AG04449 (cell line): ENCODE measurements at regions not wholly inside any gene's neighbourhood (a gene's known extent, or its start where the extent isn't known, plus 50 kb on each side); places are given as distances from the start of the nearest gene placed in this dataset.
"Not testable (repeated sequence)": the region's sequence is repeated elsewhere in the genome, so short reads cannot be mapped to it uniquely, and the experiment has no call there.

ENCODE experiments used
- CTCF ChIA-PET: fragments of 350-600 bp; formaldehyde crosslinking; extraction: SDS; loops from one replicate; lab custom pipeline; 2021; ENCODE audit warnings: antibody characterized with exemption; lab: Yijun Ruan, JAX
- POLR2A ChIA-PET: fragments of 400-600, 350-600 bp; formaldehyde crosslinking; extraction: SDS; loops from one replicate; lab custom pipeline; 2020; ENCODE audit warnings: antibody characterized with exemption, inconsistent platforms; lab: Yijun Ruan, JAX
- DNase-seq: peaks from one replicate; pipeline ENCODE4 v3.0.0-alpha.2; 2010; ENCODE audit warnings: low read depth, low spot score
- H3K4me3 ChIP-seq: 2 replicates; pipeline ENCODE4 v1.5.1; 2011; ENCODE audit warnings: low read depth, mild to moderate bottlenecking, control low read depth, low read length
- TF ChIP-seq, protein P1 (sequence below): IDR thresholded peaks from one replicate; pipeline ENCODE4 v1.5.1; 2011; ENCODE audit warnings: mild to moderate bottlenecking, moderate library complexity, low read length, control low read depth, inconsistent platforms; ENCODE audit not compliant: insufficient read depth; ENCODE audit errors: missing control alignments

DNA sequence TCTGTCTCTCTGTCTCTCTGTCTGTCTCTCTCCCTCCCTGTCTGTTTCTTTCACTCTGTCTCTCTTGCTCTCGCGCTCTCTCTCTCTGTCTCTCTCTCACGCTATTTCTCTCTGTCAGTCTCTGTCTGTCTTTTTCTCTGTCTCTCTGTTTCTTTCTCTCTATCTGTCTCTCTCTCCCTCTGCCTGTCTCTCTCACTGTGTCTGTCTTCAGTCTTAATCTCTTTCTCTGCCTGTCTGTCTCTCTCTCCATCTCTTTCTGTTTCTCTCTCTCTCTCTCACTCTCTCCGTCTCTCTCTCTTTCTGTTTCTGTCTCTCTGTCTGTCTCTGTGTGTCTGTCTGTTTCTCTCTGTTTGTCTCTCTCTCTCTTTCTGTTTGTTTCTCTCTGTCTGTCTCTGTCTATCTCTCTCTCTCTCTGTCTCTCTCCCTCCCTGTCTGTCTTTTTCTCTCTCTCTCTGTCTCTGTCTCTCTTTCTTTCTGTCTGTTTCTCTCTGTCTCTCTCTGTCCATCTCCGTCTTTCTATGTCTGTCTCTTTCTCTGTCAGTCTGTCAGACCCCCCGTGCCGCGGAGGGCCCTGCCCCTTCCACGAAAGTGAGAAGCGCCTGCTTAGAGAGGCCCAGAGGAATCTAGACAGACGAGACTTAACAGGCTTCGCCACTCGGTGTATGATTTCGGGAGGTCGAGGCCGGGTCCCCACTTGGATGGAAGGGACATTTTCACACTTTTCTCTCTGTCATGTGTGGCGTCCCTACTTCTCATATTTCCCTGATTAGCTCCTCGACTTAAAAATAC lies 346.3 kb upstream of the DEFB115 start:
- POLR2A ChIA-PET, result no interaction called here
- no peak for DNase-seq
- TF ChIP-seq, protein P1, sequence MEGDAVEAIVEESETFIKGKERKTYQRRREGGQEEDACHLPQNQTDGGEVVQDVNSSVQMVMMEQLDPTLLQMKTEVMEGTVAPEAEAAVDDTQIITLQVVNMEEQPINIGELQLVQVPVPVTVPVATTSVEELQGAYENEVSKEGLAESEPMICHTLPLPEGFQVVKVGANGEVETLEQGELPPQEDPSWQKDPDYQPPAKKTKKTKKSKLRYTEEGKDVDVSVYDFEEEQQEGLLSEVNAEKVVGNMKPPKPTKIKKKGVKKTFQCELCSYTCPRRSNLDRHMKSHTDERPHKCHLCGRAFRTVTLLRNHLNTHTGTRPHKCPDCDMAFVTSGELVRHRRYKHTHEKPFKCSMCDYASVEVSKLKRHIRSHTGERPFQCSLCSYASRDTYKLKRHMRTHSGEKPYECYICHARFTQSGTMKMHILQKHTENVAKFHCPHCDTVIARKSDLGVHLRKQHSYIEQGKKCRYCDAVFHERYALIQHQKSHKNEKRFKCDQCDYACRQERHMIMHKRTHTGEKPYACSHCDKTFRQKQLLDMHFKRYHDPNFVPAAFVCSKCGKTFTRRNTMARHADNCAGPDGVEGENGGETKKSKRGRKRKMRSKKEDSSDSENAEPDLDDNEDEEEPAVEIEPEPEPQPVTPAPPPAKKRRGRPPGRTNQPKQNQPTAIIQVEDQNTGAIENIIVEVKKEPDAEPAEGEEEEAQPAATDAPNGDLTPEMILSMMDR, result no peak
- no peak overlapping the region for H3K4me3 ChIP-seq
- CTCF ChIA-PET, result no interaction called here

DNA sequence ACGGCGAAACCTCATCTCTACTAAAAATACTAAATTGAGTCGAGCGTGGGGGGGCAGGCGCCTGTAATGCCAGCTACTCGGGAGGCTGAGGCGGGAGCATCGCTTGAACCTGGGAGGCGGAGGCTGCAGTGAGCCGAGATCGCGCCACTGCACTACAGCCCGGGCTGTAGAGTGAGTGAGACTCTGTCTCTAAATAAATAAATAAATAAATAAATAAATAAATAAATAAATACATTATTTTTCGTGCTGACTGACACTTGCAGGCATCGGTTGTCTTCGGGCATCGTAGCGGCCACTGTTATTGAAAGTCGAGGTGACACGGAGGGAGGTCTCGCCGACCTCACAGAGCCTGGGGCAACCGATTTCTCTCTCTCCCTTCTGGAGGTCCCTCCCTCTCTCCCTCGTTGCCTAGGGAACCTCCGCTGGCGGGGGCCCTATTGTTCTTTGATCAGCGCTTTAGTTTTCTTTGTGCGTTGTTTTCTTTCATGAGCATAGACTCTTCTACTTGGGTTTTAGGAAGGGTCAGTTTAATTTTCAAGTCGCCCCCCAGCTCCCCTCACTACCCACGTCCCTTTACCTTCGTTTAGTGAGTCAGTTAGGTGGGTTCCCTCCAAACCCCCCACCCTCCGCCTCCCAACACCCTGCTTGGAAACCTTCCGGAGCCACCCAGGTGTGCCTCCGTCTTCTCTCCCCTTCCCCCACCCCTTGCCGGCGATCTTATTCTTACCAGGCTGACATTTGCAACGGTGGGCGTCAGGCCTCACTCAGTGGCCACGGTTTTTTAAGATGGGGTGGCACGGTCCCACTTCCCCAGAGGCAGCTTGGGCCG lies 345.4 kb upstream of the DEFB115 start:
- H3K4me3 ChIP-seq, result not testable (repeated sequence)

DNA sequence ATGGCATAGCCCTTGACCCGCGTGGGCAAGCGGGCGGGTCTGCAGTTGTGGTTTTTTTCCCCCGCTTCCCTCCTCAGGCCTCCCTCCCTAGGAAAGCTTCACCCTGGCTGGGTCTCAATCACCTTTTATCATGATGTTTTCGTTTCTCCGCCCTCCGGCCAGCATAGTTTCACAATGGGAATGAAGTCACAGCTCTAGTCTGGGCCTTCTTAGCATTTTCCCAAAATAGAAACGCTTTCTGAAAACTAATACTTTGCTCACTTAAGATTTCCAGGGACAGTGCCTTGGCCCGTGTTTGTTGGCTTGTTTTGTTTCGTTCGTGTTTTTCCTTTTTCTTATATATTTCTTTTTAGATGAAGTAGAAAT lies 344.8 kb upstream of the DEFB115 start:
- POLR2A ChIA-PET, DNase-seq, CTCF ChIA-PET, H3K4me3 ChIP-seq: not testable (repeated sequence)

More for the DNA sequence above, 345.4 kb upstream of the DEFB115 start:
- CTCF ChIA-PET, POLR2A ChIA-PET, DNase-seq: not testable (repeated sequence)

DNA sequence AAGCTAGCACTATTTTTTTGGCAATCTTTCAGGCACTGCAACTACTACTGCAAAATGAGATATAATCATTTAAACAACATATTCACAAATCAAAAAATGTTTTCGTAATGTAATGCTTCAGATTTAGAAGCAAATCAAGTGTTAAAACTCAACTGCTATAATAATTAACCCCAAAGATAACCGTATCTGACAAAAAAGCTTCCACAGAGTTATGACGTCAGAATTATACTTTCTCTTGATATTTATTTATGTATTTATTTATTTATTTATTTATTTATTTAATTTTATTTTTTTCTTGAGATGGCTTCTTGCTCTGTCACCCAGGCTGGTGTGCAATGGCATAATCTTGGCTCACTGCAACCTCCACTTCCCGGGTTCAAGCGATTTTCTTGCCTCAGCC lies 341.1 kb upstream of the DEFB115 start:
- POLR2A ChIA-PET, H3K4me3 ChIP-seq, CTCF ChIA-PET, DNase-seq: not testable (repeated sequence)

DNA sequence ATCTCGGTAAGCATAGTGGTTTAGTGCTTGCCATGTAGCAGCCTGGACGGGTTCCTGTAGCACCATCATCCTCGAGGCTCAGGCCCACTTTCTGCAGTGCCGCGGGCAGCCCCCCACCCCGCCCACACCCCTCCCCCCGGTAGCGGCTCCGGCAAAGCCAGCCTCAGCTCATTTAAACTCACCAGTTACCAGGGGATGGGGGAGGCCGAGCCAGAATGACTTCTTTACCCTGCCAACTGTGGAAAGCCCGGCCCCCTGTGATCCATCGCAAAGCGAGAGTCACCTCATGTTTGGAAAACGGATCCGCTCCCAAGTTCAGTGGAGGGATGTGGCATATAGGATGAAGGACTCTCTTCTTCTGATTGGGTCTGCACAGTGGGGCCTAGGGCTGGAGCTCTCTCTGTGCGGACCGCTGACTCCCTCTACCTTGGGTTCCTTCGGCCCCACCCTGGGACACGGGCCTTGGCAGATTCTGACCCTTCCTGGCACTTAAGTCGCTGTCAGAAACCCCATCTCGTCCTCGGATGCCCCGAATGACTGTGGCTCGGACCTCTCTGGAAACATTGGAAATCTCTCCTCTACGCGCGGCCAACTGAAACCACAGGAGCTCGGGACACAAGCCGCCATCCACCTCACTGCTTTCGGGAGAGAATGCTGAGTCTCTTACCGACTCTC lies 337.8 kb upstream of the DEFB115 start:
- DNase-seq, result no peak
- H3K4me3 ChIP-seq, result no peak overlapping the region
- CTCF ChIA-PET, result no interaction called here
- POLR2A ChIA-PET, result no interaction called here
- TF ChIP-seq, protein P1, result no peak

DNA sequence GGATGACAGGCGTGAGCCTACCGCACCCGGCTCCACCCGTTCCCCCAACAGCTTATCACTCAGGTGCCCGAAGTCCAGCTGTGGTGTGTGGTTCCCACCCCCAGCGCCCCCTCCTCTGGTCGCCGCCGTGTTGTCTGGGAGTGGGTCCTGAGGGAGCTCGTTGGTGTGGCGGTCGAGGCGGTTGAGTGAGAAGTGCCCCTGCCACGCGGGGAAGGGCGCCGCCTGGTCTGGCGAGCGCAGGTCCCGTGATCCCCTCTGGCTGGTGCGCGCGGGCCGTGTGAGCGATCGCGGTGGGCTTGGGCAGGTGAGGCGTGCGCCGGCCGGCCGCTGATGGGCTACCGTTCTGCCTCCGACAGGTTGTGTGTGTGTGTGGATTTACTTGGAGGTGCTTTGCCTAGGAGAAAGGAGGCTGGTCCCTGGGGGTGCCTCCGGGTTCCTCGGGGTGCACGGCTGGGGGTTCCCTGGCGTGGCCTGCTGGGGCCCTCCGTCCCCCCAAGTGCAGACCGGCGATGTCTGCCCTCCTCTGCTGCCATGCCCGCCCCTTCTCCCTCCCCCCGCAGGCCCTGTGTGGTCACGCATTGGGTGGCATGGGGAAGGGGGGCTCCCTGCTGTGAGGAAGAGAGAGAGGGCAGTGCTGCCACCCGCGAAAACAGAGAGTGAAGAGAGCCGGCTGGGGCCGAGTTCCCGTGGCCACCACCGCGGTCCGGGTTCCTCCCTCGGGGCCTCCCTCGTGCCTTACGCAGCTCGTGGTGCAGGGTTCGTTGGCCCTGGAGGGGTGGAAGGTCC lies 336.0 kb upstream of the DEFB115 start:
- H3K4me3 ChIP-seq, result no peak overlapping the region
- TF ChIP-seq, protein P1, result no peak
- ChIA-PET CTCF (no interaction called here), POLR2A (no interaction called here)
- DNase-seq, result no peak

DNA sequence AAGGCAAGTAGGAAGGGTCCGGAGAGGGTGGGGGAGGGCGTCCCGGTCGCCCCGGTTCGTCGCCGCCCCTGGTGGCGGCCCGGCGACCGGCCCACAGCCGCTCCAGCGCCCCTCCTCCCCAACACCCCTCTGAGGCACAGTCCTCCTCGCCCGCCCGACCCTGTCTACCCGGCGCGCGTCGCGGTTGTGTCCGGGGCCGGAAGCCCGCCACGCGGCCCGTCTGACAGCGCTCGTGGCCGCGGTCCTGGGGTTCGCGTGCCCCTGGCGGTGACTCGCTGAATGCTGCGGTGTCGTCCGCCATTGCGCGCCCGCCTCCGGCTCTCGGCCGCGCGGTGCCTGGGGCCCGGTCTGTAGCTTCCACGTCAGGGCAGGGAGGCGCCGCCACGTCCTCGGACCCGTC lies 335.3 kb upstream of the DEFB115 start:
- TF ChIP-seq, protein P1, result no peak
- ChIA-PET POLR2A (no interaction called here), CTCF (no interaction called here)
- no peak for DNase-seq
- H3K4me3 ChIP-seq, result no peak overlapping the region
